ENCODE measurements at regions not wholly inside any gene's neighbourhood (a gene's known extent, or its start where the extent isn't known, plus 50 kb on each side); places are given as distances from the start of the nearest gene placed in this dataset.

DNA sequence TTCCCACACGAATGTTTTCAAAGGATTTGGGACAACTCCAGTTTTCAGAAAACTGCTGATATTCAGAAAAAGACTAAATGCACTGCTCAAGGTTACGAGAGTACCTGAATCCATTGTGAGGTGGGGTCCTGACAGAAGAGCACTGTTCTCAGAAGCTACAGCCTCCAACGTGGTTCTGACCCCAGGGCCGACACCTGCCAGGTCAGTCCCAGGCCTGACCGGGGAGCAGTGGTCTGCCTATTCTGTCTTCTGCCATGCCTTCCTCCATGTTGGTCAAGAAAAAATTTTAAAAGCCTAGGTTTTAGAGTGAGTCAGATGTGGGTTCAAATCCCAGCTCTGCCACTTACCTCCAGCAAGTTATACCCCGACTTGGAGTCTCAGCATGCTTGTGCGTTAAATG, 212.3 kb downstream of the BCL11A start:
- Mint-ChIP-seq H3K27me3 (ENCODE audit: low read depth) (peaks cover 5% of the 10 kb centered on the region), H3K9me3 (peaks cover 6% of the 10 kb centered on the region)

DNA sequence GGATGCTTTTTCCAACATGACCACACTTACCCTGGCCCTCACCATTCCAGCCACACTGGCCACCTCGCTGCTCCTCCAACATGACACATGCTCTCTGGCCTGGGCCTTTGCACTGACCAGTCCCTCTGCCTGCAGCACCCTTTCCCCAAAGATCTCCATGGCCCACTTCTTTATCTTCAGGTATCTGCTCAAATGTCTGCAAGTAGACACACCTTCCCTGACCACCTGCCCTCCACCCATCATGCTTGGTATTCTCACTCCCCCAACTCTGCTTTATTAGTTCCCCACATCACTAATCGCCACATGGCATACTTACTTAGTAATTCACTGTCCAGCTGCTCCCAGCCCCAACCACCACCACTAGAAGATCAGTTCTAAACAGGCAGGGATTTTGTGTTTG, 214.2 kb downstream of the BCL11A start:
- Mint-ChIP-seq H3K27me3 (ENCODE audit: low read depth) (peaks cover 5% of the 10 kb centered on the region), H3K27ac (no peak overlapping the region), H3K36me3 (ENCODE audit: low read depth) (no peaks in the 10 kb centered on the region), H3K9me3 (peaks cover 3% of the 10 kb centered on the region), H3K4me1 (no peaks in the 10 kb centered on the region), H3K4me3 (no peak overlapping the region)
- TF ChIP-seq, protein P1, sequence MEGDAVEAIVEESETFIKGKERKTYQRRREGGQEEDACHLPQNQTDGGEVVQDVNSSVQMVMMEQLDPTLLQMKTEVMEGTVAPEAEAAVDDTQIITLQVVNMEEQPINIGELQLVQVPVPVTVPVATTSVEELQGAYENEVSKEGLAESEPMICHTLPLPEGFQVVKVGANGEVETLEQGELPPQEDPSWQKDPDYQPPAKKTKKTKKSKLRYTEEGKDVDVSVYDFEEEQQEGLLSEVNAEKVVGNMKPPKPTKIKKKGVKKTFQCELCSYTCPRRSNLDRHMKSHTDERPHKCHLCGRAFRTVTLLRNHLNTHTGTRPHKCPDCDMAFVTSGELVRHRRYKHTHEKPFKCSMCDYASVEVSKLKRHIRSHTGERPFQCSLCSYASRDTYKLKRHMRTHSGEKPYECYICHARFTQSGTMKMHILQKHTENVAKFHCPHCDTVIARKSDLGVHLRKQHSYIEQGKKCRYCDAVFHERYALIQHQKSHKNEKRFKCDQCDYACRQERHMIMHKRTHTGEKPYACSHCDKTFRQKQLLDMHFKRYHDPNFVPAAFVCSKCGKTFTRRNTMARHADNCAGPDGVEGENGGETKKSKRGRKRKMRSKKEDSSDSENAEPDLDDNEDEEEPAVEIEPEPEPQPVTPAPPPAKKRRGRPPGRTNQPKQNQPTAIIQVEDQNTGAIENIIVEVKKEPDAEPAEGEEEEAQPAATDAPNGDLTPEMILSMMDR (IDR thresholded peaks at IDR 0.05; ENCODE audit: unreplicated experiment in 3 of 3): no peak

More for the DNA sequence above, 212.3 kb downstream of the BCL11A start:
- TF ChIP-seq, protein P1 (IDR thresholded peaks at IDR 0.05; ENCODE audit: unreplicated experiment in 3 of 3): no peak
- Mint-ChIP-seq H3K4me3 (no peak overlapping the region), H3K27ac (no peak overlapping the region), H3K4me1 (no peaks in the 10 kb centered on the region), H3K36me3 (ENCODE audit: low read depth) (no peaks in the 10 kb centered on the region)

DNA sequence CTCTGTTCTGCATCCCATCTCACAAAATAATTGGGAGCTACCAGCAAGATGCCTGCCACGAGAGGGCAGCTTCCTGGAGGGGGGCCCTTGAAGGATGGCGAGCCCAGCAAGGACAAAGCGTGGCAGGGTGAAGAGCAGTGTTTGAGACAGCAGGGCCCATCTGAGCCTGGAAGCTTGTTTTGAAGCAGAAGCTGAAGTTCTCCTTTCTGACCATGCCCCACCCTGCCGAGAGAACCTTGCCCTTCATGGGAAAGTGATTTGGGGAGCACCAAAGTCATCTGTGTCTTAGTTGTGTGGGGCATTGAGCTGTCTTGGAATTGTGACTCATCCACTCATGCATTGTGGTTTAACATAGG, 216.3 kb downstream of the BCL11A start:
- Mint-ChIP-seq H3K27me3 (ENCODE audit: low read depth) (peaks cover 5% of the 10 kb centered on the region), H3K27ac (no peak overlapping the region), H3K9me3 (no peaks in the 10 kb centered on the region), H3K36me3 (ENCODE audit: low read depth) (no peaks in the 10 kb centered on the region), H3K4me3 (no peak overlapping the region), H3K4me1 (no peaks in the 10 kb centered on the region)
- TF ChIP-seq, protein P1 (IDR thresholded peaks at IDR 0.05; ENCODE audit: unreplicated experiment in 3 of 3): no peak

DNA sequence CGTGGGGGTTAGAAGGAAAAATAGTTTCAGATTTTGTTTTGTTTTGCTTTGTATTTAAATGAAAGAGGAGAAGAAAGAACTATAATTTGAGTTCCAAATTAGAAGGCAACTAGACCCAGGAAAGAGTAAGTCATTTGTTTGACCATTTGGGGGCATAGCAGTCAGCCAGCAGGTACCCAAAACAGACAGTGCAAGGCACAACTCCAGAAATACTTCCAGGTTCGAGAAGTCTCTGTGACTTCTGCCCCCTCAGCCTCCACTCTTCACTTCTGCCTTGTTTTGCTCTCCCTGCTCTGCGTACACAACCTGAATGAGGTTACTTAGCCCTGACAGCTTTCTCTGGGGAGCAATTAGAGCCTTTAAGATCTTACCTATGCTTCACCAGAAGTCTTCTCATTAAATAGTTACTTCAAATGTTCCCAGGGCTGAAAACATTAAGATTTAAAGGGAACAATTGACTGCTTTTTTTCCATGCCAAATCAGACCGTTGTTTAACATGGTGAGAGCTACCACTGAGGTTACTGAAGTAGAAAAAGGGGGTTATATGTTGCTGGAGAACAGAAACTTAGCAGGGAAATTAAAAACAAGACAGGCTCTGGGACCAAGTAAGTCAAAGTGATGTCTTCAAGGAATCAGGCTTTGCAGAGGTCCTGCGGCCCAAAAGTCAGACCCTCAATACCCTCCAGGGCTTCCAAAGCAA, 216.9 kb downstream of the BCL11A start:
- Mint-ChIP-seq H3K27ac (no peak overlapping the region), H3K4me1 (no peaks in the 10 kb centered on the region), H3K27me3 (ENCODE audit: low read depth) (peaks cover 5% of the 10 kb centered on the region), H3K36me3 (ENCODE audit: low read depth) (no peaks in the 10 kb centered on the region), H3K9me3 (no peaks in the 10 kb centered on the region), H3K4me3 (no peak overlapping the region)
- TF ChIP-seq, protein P1 (IDR thresholded peaks at IDR 0.05; ENCODE audit: unreplicated experiment in 3 of 3): no peak

DNA sequence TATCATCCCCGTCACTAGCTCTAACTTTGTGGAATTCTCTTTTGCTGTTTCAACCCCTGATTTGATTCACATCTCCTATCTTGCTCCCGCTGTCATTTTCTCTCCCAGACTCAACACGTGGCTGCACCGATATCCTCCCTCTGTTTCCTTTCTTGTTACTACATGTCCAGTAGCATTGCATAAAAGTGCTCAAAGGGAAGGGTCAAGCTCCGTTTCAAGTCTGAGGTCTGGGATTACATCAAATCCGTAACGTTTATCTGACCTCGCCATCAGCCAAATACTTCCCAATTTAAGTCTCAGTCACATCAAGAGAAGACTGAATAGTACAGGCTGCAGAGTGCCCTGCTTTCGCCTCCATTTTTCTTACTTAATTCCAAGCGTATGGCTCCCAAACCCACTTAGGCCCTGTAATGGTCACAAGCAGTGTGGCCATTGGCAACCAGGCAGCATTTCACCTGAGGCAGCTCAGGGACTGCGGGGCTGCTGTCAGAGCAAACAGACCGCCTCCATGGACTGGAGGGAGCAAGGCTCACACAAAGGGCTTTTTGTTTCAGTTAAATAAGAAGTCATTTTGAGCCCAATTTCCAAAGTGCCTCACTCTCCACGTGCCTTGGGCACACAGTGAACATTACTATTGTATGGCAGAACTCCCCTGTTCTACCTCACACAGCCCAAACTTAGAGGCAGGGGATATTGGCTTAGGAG, 217.8 kb downstream of the BCL11A start:
- Mint-ChIP-seq H3K27me3 (ENCODE audit: low read depth) (peaks cover 5% of the 10 kb centered on the region), H3K36me3 (ENCODE audit: low read depth) (no peaks in the 10 kb centered on the region), H3K4me1 (no peaks in the 10 kb centered on the region), H3K4me3 (no peak overlapping the region), H3K9me3 (no peaks in the 10 kb centered on the region), H3K27ac (no peak overlapping the region)
- TF ChIP-seq, protein P1 (IDR thresholded peaks at IDR 0.05; ENCODE audit: unreplicated experiment in 3 of 3): no peak

DNA sequence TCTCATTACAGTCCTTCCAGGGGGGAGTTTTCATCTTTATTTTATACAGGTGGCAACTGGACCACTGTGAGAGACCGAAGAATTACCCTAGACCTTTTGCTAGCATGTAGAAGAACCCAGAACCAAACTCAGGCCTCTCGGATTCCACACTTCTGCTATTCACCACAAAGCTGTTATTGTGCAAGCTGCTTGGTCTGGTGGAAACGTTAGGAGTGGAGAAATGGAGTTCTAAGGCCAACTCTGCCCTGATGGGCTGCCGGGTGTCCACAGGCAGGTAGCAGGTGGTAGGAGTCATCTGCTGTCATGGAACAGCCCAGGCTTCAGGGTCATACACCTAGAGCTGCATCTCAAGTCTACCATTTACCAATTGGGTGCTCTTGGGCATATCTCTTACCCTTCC, 218.8 kb downstream of the BCL11A start:
- no peak overlapping the region for H3K27ac Mint-ChIP-seq
- H3K27me3 Mint-ChIP-seq (ENCODE audit: low read depth): peaks cover 5% of the 10 kb centered on the region
- H3K4me1 Mint-ChIP-seq: no peaks in the 10 kb centered on the region
- no peaks in the 10 kb centered on the region for H3K36me3 Mint-ChIP-seq (ENCODE audit: low read depth)
- TF ChIP-seq, protein P1 (IDR thresholded peaks at IDR 0.05; ENCODE audit: unreplicated experiment in 3 of 3): no peak
- H3K4me3 Mint-ChIP-seq: no peak overlapping the region
- no peaks in the 10 kb centered on the region for H3K9me3 Mint-ChIP-seq

All from nephron (organoid).